GM18951 (cell line): ENCODE measurements at regions not wholly inside any gene's neighbourhood (a gene's known extent, or its start where the extent isn't known, plus 50 kb on each side); places are given as distances from the start of the nearest gene placed in this dataset.

Experiments
- POLR2A ChIP-seq: IDR thresholded peaks from 4 replicates; pipeline ENCODE4 v1.6.1; 2011; ENCODE audit warnings: mild to moderate bottlenecking; ENCODE audit not compliant: insufficient read length, insufficient read depth; ENCODE audit errors: extremely low read depth
- in situ Hi-C: fragments of 300-500 bp; cut with MboI; formaldehyde crosslinking; loops from one replicate; pipeline ENCODE4 v1.12.0; 2022; ENCODE audit warnings: low sequenced_read_pairs, mixed read lengths, inconsistent platforms; ENCODE audit not compliant: unreplicated experiment

- in situ Hi-C loops = no loop called here
- no peak for TF ChIP-seq POLR2A
These were observed 138.3 kb upstream of the HABP2 start for GRCh38 chr10:113414543-113414942.

DNA sequence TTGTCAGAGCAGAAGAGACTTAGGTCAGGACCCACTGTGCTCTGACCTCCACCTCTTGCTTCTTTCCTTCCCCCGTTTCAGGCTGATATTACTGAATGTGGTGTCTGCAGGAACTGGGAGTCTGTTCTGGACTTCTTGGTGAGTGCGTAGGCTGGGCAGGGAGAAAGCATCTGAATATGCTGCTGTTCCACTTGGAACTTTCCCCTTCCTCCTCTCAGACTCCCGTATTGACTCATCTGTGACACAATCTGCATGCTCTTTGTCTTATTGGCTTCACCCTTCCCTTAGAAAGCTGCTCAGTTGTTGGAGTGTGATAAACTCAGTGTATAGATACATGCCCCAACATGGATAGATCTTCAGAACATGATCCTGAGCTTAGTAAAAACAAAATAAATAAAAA lies 137.6 kb upstream of the HABP2 start:
- TF ChIP-seq POLR2A = no peak
- in situ Hi-C loops = no loop called here

GRCh38 chr10:113420057-113420732 lies 132.7 kb upstream of the HABP2 start:
- in situ Hi-C loops = no loop called here

GRCh38 chr10:113420733-113421675 lies 131.8 kb upstream of the HABP2 start:
- TF ChIP-seq POLR2A = no peak
- in situ Hi-C loops = no loop called here

More at GRCh38 chr10:113420057-113420732, 132.7 kb upstream of the HABP2 start:
- no peak for TF ChIP-seq POLR2A

GRCh38 chr10:113422371-113422770 lies 130.5 kb upstream of the HABP2 start:
- TF ChIP-seq POLR2A = no peak
- in situ Hi-C loops = no loop called here

DNA sequence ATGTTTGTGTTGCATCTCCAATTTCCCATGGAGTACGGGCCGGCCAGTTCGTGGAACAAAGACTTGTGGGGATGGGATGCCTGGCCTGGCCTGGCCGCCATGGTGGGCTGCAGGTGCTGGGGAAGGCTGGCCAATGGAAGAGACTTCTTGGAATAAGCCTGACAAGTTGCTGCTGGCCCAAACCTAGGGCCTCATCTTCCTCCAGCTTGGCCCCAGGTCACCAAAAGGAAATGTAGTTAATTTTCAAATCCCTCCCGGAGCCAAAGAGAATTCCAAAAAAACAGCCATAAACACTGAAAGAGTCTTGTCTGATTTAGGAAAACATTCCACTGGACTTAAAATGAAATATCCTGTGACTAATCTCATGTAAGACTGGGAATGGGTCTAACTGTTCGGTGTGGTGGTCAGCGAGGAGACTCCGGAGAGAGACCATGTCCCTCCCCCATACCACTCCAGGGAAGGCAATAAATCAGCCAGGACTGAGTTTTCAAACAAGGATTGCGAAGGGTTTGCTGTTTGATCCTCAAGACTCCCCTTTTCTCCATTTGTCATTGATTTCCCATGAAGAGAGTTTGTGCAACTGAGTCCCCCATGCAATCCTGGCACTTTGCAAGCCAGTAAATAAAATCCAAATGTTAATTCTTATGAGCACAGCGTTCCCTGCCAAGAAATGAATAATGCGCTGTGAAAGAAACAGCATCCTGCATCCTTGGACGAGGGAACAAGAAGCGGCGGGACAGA lies 128.7 kb upstream of the HABP2 start:
- TF ChIP-seq POLR2A = no peak
- in situ Hi-C loops = no loop called here

DNA sequence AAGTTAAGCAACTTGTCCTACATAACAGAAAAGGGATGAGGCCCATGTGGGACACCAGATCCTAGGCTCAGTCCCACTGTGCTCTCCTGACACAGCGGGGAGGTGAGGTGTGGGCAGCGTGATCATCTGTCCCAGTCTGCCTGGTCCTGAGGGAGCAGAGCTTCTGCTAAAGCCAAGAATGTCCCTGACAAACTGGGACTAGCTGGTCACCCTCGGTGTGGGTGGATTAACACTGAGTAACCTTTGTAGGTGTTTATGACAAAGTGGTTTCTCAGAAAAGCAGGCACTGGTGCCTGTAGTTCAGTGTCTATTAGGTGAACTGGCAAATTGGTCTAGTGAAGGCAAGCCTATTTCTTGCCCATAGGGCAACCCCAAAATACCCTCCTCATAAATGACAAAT lies 127.8 kb upstream of the HABP2 start:
- in situ Hi-C loops = no loop called here

GRCh38 chr10:113425541-113425951 lies 127.3 kb upstream of the HABP2 start:
- TF ChIP-seq POLR2A = no peak

More for the DNA sequence above, 127.8 kb upstream of the HABP2 start:
- TF ChIP-seq POLR2A = no peak

GRCh38 chr10:113426181-113426877 lies 126.5 kb upstream of the HABP2 start:
- TF ChIP-seq POLR2A = no peak
- in situ Hi-C loops = no loop called here

More at GRCh38 chr10:113425541-113425951, 127.3 kb upstream of the HABP2 start:
- in situ Hi-C loops = no loop called here

- no peak for TF ChIP-seq POLR2A
- in situ Hi-C loops = no loop called here
These were observed 125.6 kb upstream of the HABP2 start for GRCh38 chr10:113427236-113427735.

DNA sequence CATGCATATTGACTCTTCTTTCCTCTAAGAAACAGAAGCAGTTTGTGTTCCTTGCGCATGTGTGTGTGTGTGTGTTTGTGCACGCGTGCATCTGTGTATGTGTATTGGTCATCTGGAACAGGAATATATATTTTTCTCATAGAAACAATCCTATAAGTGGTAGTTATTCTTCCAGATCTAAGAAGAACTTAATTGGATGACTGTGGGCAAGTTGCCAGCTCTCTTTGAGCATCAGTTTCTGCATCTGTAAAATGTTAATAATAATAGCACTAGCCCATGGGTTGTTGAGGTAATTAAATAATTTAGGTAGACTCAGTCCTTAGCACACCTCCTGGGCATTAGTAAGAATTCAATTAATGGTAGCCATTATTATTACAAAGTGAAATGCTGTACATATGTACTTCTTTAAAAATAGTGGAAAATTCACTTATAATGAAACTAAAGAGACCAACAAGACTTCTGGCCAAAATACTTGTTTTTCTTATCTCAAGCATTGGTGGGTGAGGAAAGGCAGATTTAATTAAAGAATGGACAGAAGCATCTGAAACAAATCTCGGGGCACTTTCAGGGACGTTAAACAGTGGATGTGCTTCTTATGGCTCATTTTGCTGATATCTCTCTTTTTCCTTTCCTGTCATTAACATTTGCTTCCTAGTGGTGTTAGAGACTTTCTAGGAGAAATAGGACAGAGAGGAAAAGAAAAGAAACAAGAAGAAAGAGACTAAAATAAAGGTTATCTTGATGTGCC lies 124.9 kb upstream of the HABP2 start:
- no peak for TF ChIP-seq POLR2A
- in situ Hi-C loops = no loop called here
